Parathyroid adenoma (tissue), 2 donors: ENCODE measurements at regions not wholly inside any gene's neighbourhood (a gene's known extent, or its start where the extent isn't known, plus 50 kb on each side); places are given as distances from the start of the nearest gene placed in this dataset.

ENCODE experiments used
- H2AFZ ChIP-seq: fragments of 300-600 bp; sonication (generic); one replicate; pipeline ENCODE4 v1.7.0; 2017; ENCODE audit warnings: antibody characterized with exemption, mild to moderate bottlenecking
- H3K27ac ChIP-seq: fragments of 300-600 bp; sonication (generic); one replicate; pipeline ENCODE4 v1.7.0; 2017
- H3K27me3 ChIP-seq: fragments of 300-600 bp; sonication (generic); one replicate; pipeline ENCODE4 v1.7.0; 2017; ENCODE audit warnings: low read length; ENCODE audit not compliant: control insufficient read depth, insufficient read depth
- H3K36me3 ChIP-seq: fragments of 300-600 bp; sonication (generic); one replicate; pipeline ENCODE4 v1.7.0; 2017; ENCODE audit warnings: low read length; ENCODE audit not compliant: control insufficient read depth, insufficient read depth
- H3K4me1 ChIP-seq: fragments of 300-600 bp; sonication (generic); one replicate; pipeline ENCODE4 v1.7.0; 2017; ENCODE audit warnings: control low read depth
- H3K4me2 ChIP-seq: fragments of 300-600 bp; sonication (generic); one replicate; pipeline ENCODE4 v1.7.0; 2017; ENCODE audit warnings: low read length
- H3K4me3 ChIP-seq: fragments of 300-600 bp; sonication (generic); one replicate; pipeline ENCODE4 v1.7.0; 2017; ENCODE audit warnings: low read depth, low read length
- H3K79me2 ChIP-seq: fragments of 300-600 bp; sonication (generic); one replicate; pipeline ENCODE4 v1.7.0; 2017; ENCODE audit warnings: control low read depth
- H3K9ac ChIP-seq: fragments of 300-600 bp; sonication (generic); one replicate; pipeline ENCODE4 v1.7.0; 2017; ENCODE audit warnings: mild to moderate bottlenecking
- H3K9me3 ChIP-seq: fragments of 300-600 bp; sonication (generic); one replicate; pipeline ENCODE4 v1.7.0; 2017; ENCODE audit warnings: low read length; ENCODE audit not compliant: control insufficient read depth
- CTCF ChIP-seq: fragments of 300-600 bp; sonication (generic); IDR thresholded peaks from one replicate; pipeline ENCODE4 v1.7.0; 2017; ENCODE audit warnings: antibody characterized with exemption, mild to moderate bottlenecking
- donor health status: primary hyperparathyroidism.

- Histone ChIP-seq H2AFZ (no peak overlapping the region), H3K27me3 (no peaks in the 10 kb centered on the region), H3K4me2 (no peak overlapping the region), H3K27ac (no peak overlapping the region), H3K9ac (no peak overlapping the region), H3K4me3 (no peak overlapping the region), H3K36me3 (no peaks in the 10 kb centered on the region), H3K9me3 (no peaks in the 10 kb centered on the region), H3K4me1 (peaks cover 4% of the 10 kb centered on the region), H3K79me2 (no peaks in the 10 kb centered on the region)
- TF ChIP-seq CTCF: no peak
Measured at GRCh38 chr11:70608568-70609470, 210.5 kb downstream of the CTTN start.

- no peaks in the 10 kb centered on the region for H3K79me2 ChIP-seq
Measured at GRCh38 chr11:70610566-70611565, 212.5 kb downstream of the CTTN start.

GRCh38 chr11:70611821-70612220, 213.5 kb downstream of the CTTN start:
- H3K9me3 ChIP-seq: no peaks in the 10 kb centered on the region
- no peak overlapping the region for H2AFZ ChIP-seq
- peaks cover 4% of the 10 kb centered on the region for H3K4me1 ChIP-seq
- no peak overlapping the region for H3K27ac ChIP-seq
- H3K27me3 ChIP-seq: no peaks in the 10 kb centered on the region
- no peaks in the 10 kb centered on the region for H3K36me3 ChIP-seq
- H3K9ac ChIP-seq: no peak overlapping the region
- H3K4me3 ChIP-seq: no peak overlapping the region
- TF ChIP-seq CTCF: no peak
- no peak overlapping the region for H3K4me2 ChIP-seq
- H3K79me2 ChIP-seq: no peaks in the 10 kb centered on the region

More at GRCh38 chr11:70610566-70611565, 212.5 kb downstream of the CTTN start:
- no peaks in the 10 kb centered on the region for H3K9me3 ChIP-seq
- H3K27ac ChIP-seq: no peak overlapping the region
- no peak overlapping the region for H3K4me3 ChIP-seq
- no peak overlapping the region for H3K4me2 ChIP-seq
- H3K9ac ChIP-seq: no peak overlapping the region
- no peaks in the 10 kb centered on the region for H3K27me3 ChIP-seq
- peaks cover 4% of the 10 kb centered on the region for H3K4me1 ChIP-seq
- TF ChIP-seq CTCF: no peak
- no peaks in the 10 kb centered on the region for H3K36me3 ChIP-seq
- H2AFZ ChIP-seq: no peak overlapping the region

GRCh38 chr11:70612459-70613141, 214.3 kb downstream of the CTTN start:
- no peaks in the 10 kb centered on the region for H3K27me3 ChIP-seq
- H3K79me2 ChIP-seq: no peaks in the 10 kb centered on the region
- H3K9ac ChIP-seq: no peak overlapping the region
- no peak for TF ChIP-seq CTCF
- no peak overlapping the region for H3K4me2 ChIP-seq
- H3K4me1 ChIP-seq: peaks cover 4% of the 10 kb centered on the region
- H3K36me3 ChIP-seq: no peaks in the 10 kb centered on the region
- H3K9me3 ChIP-seq: no peaks in the 10 kb centered on the region
- H3K27ac ChIP-seq: no peak overlapping the region
- H2AFZ ChIP-seq: no peak overlapping the region
- H3K4me3 ChIP-seq: no peak overlapping the region
